A549 (cell line): ENCODE measurements at regions not wholly inside any gene's neighbourhood (a gene's known extent, or its start where the extent isn't known, plus 50 kb on each side); places are given as distances from the start of the nearest gene placed in this dataset.

Experiments
- ATAC-seq, 2 experiments: fragments of 200-7000 bp in 1 of 2; fragments of >200 bp in 1 of 2; cut with Nextera tagmentation in 1 of 2; cut with Tn5 transposase in 1 of 2; 3 replicates each; pipeline versions ENCODE4 v1.8.0 to v1.9.1; 2018 to 2020; ENCODE audit warnings: mild to moderate bottlenecking in 1 of 2, moderate library complexity in 1 of 2
- CTCF ChIA-PET: fragments of 300-600 bp; sonication (Branson Sonifier 250); formaldehyde crosslinking; extraction: SDS; loops from one replicate; lab custom pipeline; 2021; ENCODE audit warnings: antibody characterized with exemption, inconsistent platforms; lab: Yijun Ruan, JAX
- POLR2A ChIA-PET: fragments of 350-600 bp; formaldehyde crosslinking; extraction: SDS; loops from one replicate; lab custom pipeline; 2021; ENCODE audit warnings: antibody characterized with exemption, inconsistent platforms; lab: Yijun Ruan, JAX
- DNase-seq, 2 experiments: peaks; one replicate each; pipeline versions ENCODE4 v3.0.0 to v3.0.0-alpha.2; 2011 to 2016; ENCODE audit warnings: low read depth in 1 of 2, low spot score in 1 of 2
- FAIRE-seq: peaks from 2 replicates; lab custom pipeline; 2011; peaks lifted over from hg19 to GRCh38; lab: Jason Lieb, UNC
- H3K27ac ChIP-seq, 2 experiments: fragments of >200 bp; sonication (Bioruptor Twin); formaldehyde crosslinking; 3 replicates each; pipeline ENCODE4 v1.5.1; 2016 to 2017
- H3K4me1 ChIP-seq: fragments of >200 bp; sonication (Bioruptor Twin); formaldehyde crosslinking; 3 replicates; pipeline ENCODE4 v1.6.1; 2016
- H3K4me2 ChIP-seq: fragments of >200 bp; sonication (Bioruptor Twin); formaldehyde crosslinking; 3 replicates; pipeline ENCODE4 v1.6.1; 2016
- H3K4me3 ChIP-seq: fragments of >200 bp; sonication (Bioruptor Twin); formaldehyde crosslinking; 3 replicates; pipeline ENCODE4 v1.5.1; 2016
- H3K9me3 ChIP-seq: fragments of >200 bp; sonication (Bioruptor Twin); formaldehyde crosslinking; 3 replicates; pipeline ENCODE4 v1.6.1; 2016
- CEBPB ChIP-seq, 2 experiments: fragments of >200 bp in 1 of 2; sonication (Bioruptor Twin) in 1 of 2; formaldehyde crosslinking in 1 of 2; IDR thresholded peaks; 2 replicates each; pipeline ENCODE4 v1.6.1; 2012 to 2016
- EHMT2 ChIP-seq: fragments of 200-600 bp; sonication (generic); IDR thresholded peaks from 2 replicates; pipeline ENCODE4 v1.6.1; 2016; ENCODE audit warnings: antibody characterized with exemption, low read depth, mild to moderate bottlenecking, moderate library complexity
- HOXA7 ChIP-seq: fragments of 250-450 bp; sonication (Bioruptor Pico); IDR thresholded peaks from 2 replicates; pipeline ENCODE4 v1.5.0; 2020; ENCODE audit warnings: mild to moderate bottlenecking, moderate library complexity
- JUN ChIP-seq, 2 experiments: fragments of >200 bp; sonication (Bioruptor Twin); formaldehyde crosslinking; IDR thresholded peaks; 2 replicates in 1 of 2; 3 replicates in 1 of 2; pipeline ENCODE4 v1.6.1; 2016 to 2017
- JUNB ChIP-seq: fragments of >200 bp; sonication (Bioruptor Twin); formaldehyde crosslinking; IDR thresholded peaks from 2 replicates; pipeline ENCODE4 v1.6.1; 2016
- KDM1A ChIP-seq: fragments of 200-600 bp; sonication (generic); IDR thresholded peaks from 2 replicates; pipeline ENCODE4 v1.6.1; 2016; ENCODE audit warnings: low read depth, mild to moderate bottlenecking
- KDM5A ChIP-seq: fragments of 200-600 bp; sonication (generic); IDR thresholded peaks from 2 replicates; pipeline ENCODE4 v1.6.1; 2016; ENCODE audit warnings: antibody characterized with exemption, mild to moderate bottlenecking
- MYC ChIP-seq: IDR thresholded peaks from 2 replicates; pipeline ENCODE4 v1.6.1; 2012; ENCODE audit warnings: mild to moderate bottlenecking, inconsistent platforms, low read length, improper control_type of control experiment, borderline replicate concordance
- NPAS2 ChIP-seq: fragments of 250-450 bp; sonication (Bioruptor Pico); IDR thresholded peaks from 2 replicates; pipeline ENCODE4 v1.8.0; 2022; ENCODE audit warnings: mild to moderate bottlenecking, moderate library complexity, borderline replicate concordance
- NR3C1 ChIP-seq: fragments of >200 bp; sonication (Bioruptor Twin); formaldehyde crosslinking; IDR thresholded peaks from 3 replicates; pipeline ENCODE4 v1.6.1; 2017
- POLR2A ChIP-seq: IDR thresholded peaks from 2 replicates; pipeline ENCODE4 v1.6.1; 2012; ENCODE audit warnings: mild to moderate bottlenecking, low read length
- POLR2AphosphoS2 ChIP-seq: conservative IDR thresholded peaks from 2 replicates; pipeline ENCODE4 v1.6.1; 2012; ENCODE audit warnings: low read length, improper control_type of control experiment, inconsistent platforms
- RAD21 ChIP-seq, 2 experiments: fragments of >200 bp in 1 of 2; sonication (Bioruptor Twin) in 1 of 2; formaldehyde crosslinking in 1 of 2; IDR thresholded peaks in 1 of 2; conservative IDR thresholded peaks in 1 of 2; 2 replicates in 1 of 2; 3 replicates in 1 of 2; pipeline ENCODE4 v1.6.1; 2012 to 2018; ENCODE audit warnings: inconsistent platforms in 1 of 2
- RARB ChIP-seq: fragments of 250-450 bp; sonication (Bioruptor Pico); IDR thresholded peaks from 2 replicates; pipeline ENCODE4 v1.8.0; 2021; ENCODE audit warnings: mild to moderate bottlenecking, moderate library complexity
- RNF2 ChIP-seq: fragments of 200-600 bp; sonication (generic); IDR thresholded peaks from 2 replicates; pipeline ENCODE4 v1.6.1; 2016; ENCODE audit warnings: low read depth, mild to moderate bottlenecking, antibody characterized with exemption, moderate library complexity, borderline replicate concordance
- TFCP2L1 ChIP-seq: fragments of 250-450 bp; sonication (Bioruptor Pico); IDR thresholded peaks from 2 replicates; pipeline ENCODE4 v1.5.0; 2021; ENCODE audit warnings: mild to moderate bottlenecking
- TP53 ChIP-seq: fragments of 250-450 bp; sonication (Bioruptor Pico); IDR thresholded peaks from 2 replicates; pipeline ENCODE4 v1.5.0; 2021; ENCODE audit warnings: mild to moderate bottlenecking, moderate library complexity
- ZSCAN20 ChIP-seq: fragments of 250-450 bp; sonication (Bioruptor Pico); IDR thresholded peaks from 2 replicates; pipeline ENCODE4 v1.8.0; 2022; ENCODE audit warnings: mild to moderate bottlenecking, moderate library complexity
- WGBS: methylation state at CpG from one replicate; pipeline ENCODE4 v1.1.6; 2017; ENCODE audit errors: missing lambda C conversion rate; 5-methylcytosine and 5-hydroxymethylcytosine counted together
- TF ChIP-seq, protein P1 (sequence below): fragments of 250-450 bp; sonication (Bioruptor Pico); IDR thresholded peaks from 2 replicates; pipeline ENCODE4 v1.5.0; 2020; ENCODE audit warnings: low read depth, mild to moderate bottlenecking, moderate library complexity
- TF ChIP-seq, protein P2 (sequence below): IDR thresholded peaks from 2 replicates; pipeline ENCODE4 v1.6.1; 2012; ENCODE audit warnings: low read depth, borderline replicate concordance
- TF ChIP-seq, protein P3 (sequence below): fragments of 450-650 bp; IDR thresholded peaks from 2 replicates; pipeline ENCODE4 v1.6.1; 2014; ENCODE audit warnings: antibody characterized with exemption
- TF ChIP-seq, protein P4 (sequence below): IDR thresholded peaks from 2 replicates; pipeline ENCODE4 v1.6.1; 2012
- TF ChIP-seq, protein P5 (sequence below): fragments of >200 bp; sonication (Bioruptor Twin); formaldehyde crosslinking; IDR thresholded peaks from 3 replicates; pipeline ENCODE4 v1.5.1; 2016

DNA sequence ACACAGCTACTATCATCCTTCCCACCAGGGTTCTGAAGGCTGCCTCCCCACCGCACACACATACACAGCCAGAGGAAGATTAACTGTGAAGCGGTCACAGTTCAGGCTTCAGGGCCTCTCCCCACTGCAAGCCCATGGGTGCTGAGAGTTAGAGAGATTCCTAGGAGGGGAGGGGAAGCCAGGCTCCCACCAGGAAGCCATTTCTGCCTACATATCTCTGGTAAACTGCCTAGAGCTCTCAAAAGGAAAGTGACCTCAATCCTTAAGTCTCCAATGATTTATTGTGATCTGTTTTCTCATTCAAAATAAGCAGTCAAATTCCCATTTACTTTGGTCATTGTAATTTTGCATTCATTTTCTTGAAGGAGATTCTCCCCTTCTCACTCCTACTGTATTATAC is 141.0 kb upstream of the BNIP2 start (continued):
- TF ChIP-seq RNF2 (no peak), JUN (IDR thresholded peaks at IDR 0.05) (no peak), KDM1A (no peak), MYC (no peak), POLR2AphosphoS2 (no peak)
- TF ChIP-seq, protein P1, sequence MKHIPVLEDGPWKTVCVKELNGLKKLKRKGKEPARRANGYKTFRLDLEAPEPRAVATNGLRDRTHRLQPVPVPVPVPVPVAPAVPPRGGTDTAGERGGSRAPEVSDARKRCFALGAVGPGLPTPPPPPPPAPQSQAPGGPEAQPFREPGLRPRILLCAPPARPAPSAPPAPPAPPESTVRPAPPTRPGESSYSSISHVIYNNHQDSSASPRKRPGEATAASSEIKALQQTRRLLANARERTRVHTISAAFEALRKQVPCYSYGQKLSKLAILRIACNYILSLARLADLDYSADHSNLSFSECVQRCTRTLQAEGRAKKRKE (CRISPR knock-in tag) = no peak
- TF ChIP-seq, protein P2, sequence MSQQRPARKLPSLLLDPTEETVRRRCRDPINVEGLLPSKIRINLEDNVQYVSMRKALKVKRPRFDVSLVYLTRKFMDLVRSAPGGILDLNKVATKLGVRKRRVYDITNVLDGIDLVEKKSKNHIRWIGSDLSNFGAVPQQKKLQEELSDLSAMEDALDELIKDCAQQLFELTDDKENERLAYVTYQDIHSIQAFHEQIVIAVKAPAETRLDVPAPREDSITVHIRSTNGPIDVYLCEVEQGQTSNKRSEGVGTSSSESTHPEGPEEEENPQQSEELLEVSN = no peak

DNA sequence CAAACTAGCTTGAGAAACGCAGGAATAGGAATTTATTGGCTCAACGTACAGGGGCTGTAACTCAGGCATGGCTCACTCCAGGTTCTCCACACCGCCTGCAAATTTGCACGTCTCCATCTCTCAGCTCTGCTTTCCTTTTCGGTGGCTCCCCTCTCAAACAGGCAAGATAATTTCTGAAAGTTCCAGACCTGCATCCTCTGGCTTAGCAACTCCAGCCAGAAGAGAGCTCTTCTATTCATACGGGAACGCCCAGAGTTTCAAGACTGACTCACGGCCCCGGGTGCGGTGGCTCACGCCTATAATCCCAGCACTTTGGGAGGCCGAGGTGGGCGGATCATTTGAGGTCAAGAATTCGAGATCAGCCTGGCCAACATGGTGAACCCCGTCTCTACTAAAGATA is 139.7 kb upstream of the BNIP2 start:
- Histone ChIP-seq H3K4me3 (no peak overlapping the region), H3K27ac (no peak overlapping the region), H3K9me3 (no peaks in the 10 kb centered on the region), H3K4me2 (no peak overlapping the region), H3K4me1 (no peaks in the 10 kb centered on the region)
- ATAC-seq (no peak), DNase-seq (no peak), FAIRE-seq (no peak)
- ChIA-PET CTCF (no interaction called here), POLR2A (no interaction called here)
- 52% methylated on average over 15 of the region's 15 CpGs for WGBS
- TF ChIP-seq JUNB (no peak), TFCP2L1 (CRISPR knock-in tag) (no peak), RARB (CRISPR knock-in tag) (no peak), KDM5A (no peak), EHMT2 (no peak), TP53 (CRISPR knock-in tag) (no peak), RAD21 (conservative IDR thresholded peaks at IDR 0.05 in 1 of 2, IDR thresholded peaks at IDR 0.05 in 1 of 2) (no peak), ZSCAN20 (CRISPR knock-in tag) (no peak), POLR2A (no peak)
- TF ChIP-seq, protein P2 = no peak
- TF ChIP-seq, protein P3, sequence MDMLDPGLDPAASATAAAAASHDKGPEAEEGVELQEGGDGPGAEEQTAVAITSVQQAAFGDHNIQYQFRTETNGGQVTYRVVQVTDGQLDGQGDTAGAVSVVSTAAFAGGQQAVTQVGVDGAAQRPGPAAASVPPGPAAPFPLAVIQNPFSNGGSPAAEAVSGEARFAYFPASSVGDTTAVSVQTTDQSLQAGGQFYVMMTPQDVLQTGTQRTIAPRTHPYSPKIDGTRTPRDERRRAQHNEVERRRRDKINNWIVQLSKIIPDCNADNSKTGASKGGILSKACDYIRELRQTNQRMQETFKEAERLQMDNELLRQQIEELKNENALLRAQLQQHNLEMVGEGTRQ = no peak
- TF ChIP-seq, protein P4, sequence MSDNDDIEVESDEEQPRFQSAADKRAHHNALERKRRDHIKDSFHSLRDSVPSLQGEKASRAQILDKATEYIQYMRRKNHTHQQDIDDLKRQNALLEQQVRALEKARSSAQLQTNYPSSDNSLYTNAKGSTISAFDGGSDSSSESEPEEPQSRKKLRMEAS = no peak
- TF ChIP-seq, protein P5, sequence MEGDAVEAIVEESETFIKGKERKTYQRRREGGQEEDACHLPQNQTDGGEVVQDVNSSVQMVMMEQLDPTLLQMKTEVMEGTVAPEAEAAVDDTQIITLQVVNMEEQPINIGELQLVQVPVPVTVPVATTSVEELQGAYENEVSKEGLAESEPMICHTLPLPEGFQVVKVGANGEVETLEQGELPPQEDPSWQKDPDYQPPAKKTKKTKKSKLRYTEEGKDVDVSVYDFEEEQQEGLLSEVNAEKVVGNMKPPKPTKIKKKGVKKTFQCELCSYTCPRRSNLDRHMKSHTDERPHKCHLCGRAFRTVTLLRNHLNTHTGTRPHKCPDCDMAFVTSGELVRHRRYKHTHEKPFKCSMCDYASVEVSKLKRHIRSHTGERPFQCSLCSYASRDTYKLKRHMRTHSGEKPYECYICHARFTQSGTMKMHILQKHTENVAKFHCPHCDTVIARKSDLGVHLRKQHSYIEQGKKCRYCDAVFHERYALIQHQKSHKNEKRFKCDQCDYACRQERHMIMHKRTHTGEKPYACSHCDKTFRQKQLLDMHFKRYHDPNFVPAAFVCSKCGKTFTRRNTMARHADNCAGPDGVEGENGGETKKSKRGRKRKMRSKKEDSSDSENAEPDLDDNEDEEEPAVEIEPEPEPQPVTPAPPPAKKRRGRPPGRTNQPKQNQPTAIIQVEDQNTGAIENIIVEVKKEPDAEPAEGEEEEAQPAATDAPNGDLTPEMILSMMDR = no peak

DNA sequence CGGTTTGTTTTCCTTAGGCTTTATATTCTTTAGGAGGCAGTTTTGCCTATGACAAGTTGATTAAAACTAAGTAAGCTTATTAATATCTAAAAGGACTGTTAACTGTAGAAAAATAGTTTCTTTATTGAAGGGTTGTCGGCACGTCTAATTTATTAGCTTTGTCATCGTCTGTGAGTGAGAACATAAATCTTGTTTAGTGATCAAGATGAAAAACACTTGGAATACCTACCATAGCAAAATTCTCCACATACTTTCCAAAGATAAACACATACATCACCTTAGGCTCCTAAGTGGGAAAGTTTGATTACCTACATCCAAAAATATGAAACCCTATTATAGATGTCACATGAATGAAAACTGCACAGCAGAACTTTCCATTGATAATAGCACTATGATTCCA is 139.1 kb upstream of the BNIP2 start:
- H3K4me3 ChIP-seq = no peak overlapping the region
- CTCF ChIA-PET = no interaction called here
- TF ChIP-seq HOXA7 = no peak
- TF ChIP-seq CEBPB (IDR thresholded peaks at IDR 0.05) = no peak
- no peak for TF ChIP-seq NPAS2 (CRISPR knock-in tag)
- TF ChIP-seq NR3C1 = no peak
- TF ChIP-seq POLR2A = no peak
- TF ChIP-seq, all 56 proteins: peak for 0
- Histone ChIP-seq H3K9me3 (no peaks in the 10 kb centered on the region), H3K4me1 (no peaks in the 10 kb centered on the region), H3K4me2 (no peak overlapping the region), H3K27ac (no peak overlapping the region)
- DNase-seq (no peak), FAIRE-seq (no peak), ATAC-seq (no peak)
- POLR2A ChIA-PET = no interaction called here
- WGBS = 22% methylated on average over 4 of the region's 4 CpGs
